Cerebellar nuclear complex (tissue), 1 donor: ENCODE measurements at regions not wholly inside any gene's neighbourhood (a gene's known extent, or its start where the extent isn't known, plus 50 kb on each side); places are given as distances from the start of the nearest gene placed in this dataset.

Experiments
- DNase-seq, 2 experiments: peaks; one replicate each; lab custom pipeline; 2025; lab: John Stamatoyannopoulos, UW

- no peak for DNase-seq
Observed at GRCh38 chr13:53144826-53145225, 116.2 kb downstream of the OLFM4 start.

GRCh38 chr13:53150568-53150967, 122.0 kb downstream of the OLFM4 start:
- no peak for DNase-seq

GRCh38 chr13:53151336-53152056, 122.9 kb downstream of the OLFM4 start:
- no peak for DNase-seq

- DNase-seq: no peak
Observed at GRCh38 chr13:53152057-53152421, 123.4 kb downstream of the OLFM4 start.

- no peak for DNase-seq
Observed at GRCh38 chr13:53158201-53158600, 129.6 kb downstream of the OLFM4 start.

GRCh38 chr13:53159431-53159830, 130.8 kb downstream of the OLFM4 start:
- DNase-seq: no peak

- DNase-seq: no peak
Observed at GRCh38 chr13:53160211-53160610, 131.6 kb downstream of the OLFM4 start.

GRCh38 chr13:53161251-53161650, 132.6 kb downstream of the OLFM4 start:
- DNase-seq: no peak

GRCh38 chr13:53165261-53165660, 136.6 kb downstream of the OLFM4 start:
- no peak for DNase-seq

GRCh38 chr13:53167561-53167960, 138.9 kb downstream of the OLFM4 start:
- DNase-seq: no peak

- no peak for DNase-seq
Observed at GRCh38 chr13:53170910-53171309, 142.3 kb downstream of the OLFM4 start.

- no peak for DNase-seq
Observed at GRCh38 chr13:53174545-53174944, 145.9 kb downstream of the OLFM4 start.

- no peak for DNase-seq
Observed at GRCh38 chr13:53180684-53181083, 152.1 kb downstream of the OLFM4 start.

- DNase-seq: no peak
Observed at GRCh38 chr13:53182724-53183123, 154.1 kb downstream of the OLFM4 start.

GRCh38 chr13:53188120-53188519, 159.5 kb downstream of the OLFM4 start:
- no peak for DNase-seq

- no peak for DNase-seq
Observed at GRCh38 chr13:53189162-53189561, 160.5 kb downstream of the OLFM4 start.

GRCh38 chr13:53191091-53191490, 162.5 kb downstream of the OLFM4 start:
- no peak for DNase-seq

- no peak for DNase-seq
Observed at GRCh38 chr13:53197424-53197823, 168.8 kb downstream of the OLFM4 start.

GRCh38 chr13:53198017-53198416, 169.4 kb downstream of the OLFM4 start:
- no peak for DNase-seq

GRCh38 chr13:53198736-53199135, 170.1 kb downstream of the OLFM4 start:
- DNase-seq: no peak

GRCh38 chr13:53200075-53200474, 171.5 kb downstream of the OLFM4 start:
- no peak for DNase-seq

- no peak for DNase-seq
Observed at GRCh38 chr13:53200498-53201453, 172.2 kb downstream of the OLFM4 start.
